Fibroblast of skin of abdomen (primary cell): ENCODE measurements at regions not wholly inside any gene's neighbourhood (a gene's known extent, or its start where the extent isn't known, plus 50 kb on each side); places are given as distances from the start of the nearest gene placed in this dataset.

Experiments used
- DNase-seq: peaks from one replicate; pipeline ENCODE4 v3.0.0-alpha.2; 2013

DNA sequence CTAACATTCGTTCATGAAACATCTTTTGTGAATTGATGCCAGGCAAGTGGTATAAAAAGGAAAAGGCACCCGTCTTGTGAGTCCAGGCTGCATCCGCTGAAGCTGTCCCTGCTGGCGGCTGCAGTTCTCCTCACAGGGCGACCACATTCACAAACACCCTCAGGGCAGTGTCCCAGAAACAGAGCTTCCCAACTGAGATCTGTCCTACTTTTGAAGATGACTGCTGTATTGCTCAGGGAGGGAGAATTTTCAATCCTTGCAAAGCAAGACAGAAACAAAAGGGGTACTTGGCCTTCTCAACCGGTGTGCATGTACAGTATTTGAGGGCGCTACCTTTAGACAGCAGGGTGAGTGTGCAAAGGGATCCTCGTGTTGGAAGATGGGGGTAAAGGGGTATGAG, 316.1 kb downstream of the GADD45G start:
- DNase-seq, result no peak

DNA sequence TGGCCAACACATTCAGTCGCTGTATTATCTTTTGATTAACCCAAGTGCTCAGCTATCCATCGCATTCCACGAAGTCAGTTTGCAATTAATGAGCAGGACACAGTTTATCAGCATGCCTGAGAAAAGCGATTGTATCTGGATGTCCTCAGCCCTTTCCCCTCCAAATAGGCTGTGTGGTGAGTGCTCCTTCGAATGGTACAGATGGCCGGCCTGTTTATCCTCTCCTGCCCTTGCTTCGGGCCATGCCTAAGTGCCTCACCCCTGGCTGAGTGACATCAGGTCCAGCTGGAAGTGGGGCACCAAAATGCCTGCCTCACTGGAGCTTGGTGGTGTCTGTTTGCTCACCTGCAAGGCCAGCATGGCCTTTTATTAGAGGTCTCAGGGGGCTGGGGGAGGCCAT, 317.3 kb downstream of the GADD45G start:
- DNase-seq, result no peak

DNA sequence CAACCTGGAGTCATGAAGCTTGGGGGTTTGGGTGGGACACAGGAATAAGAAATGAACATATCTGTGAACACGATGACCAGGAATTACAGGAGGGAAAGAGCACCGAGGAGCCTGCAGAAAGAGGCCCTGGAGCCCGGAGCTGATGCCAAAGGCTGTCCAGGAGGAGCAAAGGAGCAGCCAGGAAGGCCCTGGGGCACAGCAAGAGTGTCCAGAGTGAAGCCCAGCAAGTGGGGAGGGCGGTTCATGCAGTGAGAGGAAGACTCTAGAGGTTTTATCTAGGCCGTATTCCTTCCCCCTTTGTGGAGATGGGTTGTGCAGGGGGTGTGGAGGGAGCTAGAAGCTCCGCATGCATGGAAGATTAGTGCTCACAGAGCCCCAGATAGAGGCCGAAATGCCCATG, 318.4 kb downstream of the GADD45G start:
- DNase-seq, result no peak

DNA sequence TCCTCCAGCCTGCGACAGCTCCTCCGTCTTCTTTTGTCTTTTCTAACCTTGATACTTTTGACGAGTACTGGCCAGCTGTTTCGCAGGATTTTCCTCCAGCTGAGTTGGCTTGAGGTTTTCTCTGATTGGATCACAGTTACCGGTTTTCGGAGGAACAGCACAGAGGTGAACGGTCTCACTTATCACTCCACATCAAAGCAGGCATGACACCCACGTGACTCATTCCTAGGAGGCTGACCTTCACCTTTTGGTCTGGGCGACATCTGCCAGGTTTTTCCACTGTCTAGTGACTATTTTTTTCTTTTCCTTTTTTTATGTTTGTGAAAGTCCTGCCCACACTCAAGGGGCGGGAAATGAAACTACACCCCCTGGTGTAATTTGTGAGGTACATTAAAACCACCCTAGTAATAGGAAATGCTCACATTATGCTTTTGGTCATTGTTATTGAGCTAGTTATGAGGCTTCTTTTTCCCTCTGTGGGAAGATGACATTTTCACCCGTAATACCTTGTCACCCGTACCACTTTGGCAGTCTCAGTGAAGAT, 319.2 kb downstream of the GADD45G start:
- no peak for DNase-seq

DNA sequence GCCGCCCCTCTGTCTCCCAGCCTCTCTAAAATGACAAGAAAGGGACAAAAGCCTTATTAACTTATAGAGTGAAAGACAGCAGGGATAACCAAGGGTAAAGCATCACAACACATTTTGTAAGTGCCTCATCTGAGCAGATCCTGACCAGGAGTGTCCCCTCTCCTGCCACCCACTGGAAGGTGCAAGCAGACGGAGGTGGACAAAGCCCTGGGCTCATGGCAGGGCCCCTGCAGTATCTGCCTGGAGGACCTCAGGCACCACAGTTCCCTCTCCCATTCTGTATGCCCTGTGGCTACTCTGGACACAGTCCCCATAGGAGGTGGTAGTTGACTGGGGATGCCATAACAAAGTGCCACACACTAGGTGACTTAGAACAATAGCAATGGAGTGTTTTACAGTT, 319.8 kb downstream of the GADD45G start:
- DNase-seq, result no peak

DNA sequence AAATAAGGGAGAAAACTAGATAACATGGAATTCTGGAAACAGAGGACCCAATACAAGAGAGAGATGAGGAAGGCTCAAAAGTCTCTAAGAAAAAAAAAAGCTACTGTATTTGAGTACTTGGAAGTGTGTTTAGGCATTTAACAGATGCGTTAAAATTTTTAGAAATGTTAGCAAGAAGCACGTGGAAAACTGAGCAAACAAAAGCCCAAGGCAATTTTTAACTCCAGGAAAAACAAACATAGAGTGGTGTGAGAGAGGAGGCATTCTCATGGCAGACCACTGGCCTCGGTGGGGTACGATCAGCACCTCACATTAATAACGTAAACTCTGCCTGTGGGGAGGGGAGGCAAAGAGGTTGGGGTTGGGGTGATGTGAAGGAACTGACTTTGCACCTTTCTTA, 321.4 kb downstream of the GADD45G start:
- no peak for DNase-seq

DNA sequence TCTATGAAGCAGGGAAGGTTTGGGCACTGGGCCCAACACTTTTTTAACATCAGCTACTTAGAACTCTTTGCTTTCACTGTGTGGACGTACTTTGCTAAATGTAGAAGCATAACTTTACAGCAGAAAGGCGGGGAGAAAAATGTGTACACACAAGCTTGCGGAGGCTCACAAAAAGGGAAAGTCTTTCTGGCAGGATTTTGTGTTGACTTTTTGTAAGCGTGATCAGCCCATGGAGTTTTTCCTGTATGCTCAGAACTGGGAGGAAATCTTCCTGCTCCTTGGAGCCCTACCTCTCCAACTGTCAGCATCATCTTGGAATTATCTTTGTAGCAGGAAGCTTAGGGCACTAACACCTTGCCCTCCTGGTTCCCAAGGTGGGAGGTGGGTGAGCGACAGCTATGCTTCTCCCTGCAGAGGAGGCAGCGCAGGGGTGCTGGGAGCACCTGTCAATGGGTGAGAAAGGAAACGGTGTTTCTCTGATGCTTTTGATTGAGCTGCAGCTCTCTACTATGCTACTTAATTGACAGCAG, 321.9 kb downstream of the GADD45G start:
- DNase-seq, result no peak

DNA sequence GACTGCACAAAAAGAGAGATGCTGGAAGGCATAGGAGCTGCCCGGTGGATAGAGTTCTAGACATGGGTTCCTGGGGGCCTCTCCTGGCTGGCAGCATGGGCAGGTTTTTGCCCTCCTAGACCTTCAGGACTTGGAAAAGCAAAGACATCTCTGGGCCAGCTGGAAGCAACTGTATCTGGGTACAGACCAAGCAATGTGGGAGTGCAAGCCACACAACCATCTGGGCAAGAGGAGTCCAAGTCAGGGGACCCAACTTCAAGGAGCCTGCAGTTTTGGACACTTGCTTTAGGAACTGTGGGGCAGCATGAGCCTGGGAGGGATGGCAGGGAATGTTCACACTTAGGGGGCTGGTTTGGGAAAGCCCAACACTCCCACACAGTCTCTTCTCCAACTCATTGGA, 323.3 kb downstream of the GADD45G start:
- DNase-seq, result no peak

DNA sequence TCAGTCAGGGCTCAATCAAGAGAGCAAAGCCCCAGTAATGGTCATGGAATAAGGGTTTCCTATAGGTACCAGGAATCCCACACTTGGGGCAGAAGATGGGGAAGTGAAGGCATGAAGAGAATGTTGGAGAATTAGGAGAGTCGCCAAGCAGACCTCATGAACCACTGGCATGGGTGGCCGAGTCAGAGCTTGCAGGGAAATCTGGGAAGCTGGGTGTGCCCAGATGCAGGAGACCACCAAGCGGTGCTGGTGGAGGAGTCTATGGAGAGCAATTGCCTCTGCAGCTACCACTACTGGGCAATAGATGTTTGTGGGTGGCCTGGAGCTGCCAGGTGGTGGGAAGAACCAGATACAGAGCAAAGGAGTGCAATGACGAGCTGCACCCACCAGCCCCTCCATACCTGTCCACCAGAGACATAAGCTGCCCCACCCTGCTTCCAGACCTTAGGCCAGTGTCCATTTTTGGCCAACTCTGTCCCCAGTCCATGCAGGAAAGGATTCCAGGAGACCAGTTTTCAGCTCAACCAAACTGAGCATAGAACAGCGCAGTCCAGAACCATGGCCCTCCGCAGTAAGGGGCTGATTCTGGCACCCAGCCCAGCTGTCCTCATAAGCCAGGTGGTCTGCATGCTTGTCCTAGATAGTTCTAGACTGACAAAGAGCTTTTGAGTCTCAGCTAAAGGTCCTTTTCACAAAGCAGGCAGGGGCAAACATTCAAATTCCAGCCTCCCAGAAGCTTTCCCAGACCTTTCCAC, 323.9 kb downstream of the GADD45G start:
- no peak for DNase-seq

DNA sequence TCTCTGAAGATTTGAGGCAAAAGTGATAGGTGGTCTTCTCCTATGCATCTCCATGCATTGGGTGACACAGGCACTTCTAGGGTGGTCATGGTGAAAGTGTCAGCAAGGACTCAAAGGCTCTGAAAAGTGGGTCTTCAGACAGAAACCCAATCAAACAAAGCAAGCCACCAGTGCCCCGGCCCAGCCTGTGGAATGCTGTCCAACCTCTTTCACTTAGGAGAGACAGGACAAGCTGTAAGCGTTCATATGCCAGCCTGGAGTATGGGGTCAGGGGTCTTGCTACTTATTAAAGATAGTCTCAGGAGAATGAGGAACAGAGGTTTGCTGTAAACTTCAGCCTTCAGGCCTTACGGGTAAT, 324.5 kb downstream of the GADD45G start:
- DNase-seq, result no peak

DNA sequence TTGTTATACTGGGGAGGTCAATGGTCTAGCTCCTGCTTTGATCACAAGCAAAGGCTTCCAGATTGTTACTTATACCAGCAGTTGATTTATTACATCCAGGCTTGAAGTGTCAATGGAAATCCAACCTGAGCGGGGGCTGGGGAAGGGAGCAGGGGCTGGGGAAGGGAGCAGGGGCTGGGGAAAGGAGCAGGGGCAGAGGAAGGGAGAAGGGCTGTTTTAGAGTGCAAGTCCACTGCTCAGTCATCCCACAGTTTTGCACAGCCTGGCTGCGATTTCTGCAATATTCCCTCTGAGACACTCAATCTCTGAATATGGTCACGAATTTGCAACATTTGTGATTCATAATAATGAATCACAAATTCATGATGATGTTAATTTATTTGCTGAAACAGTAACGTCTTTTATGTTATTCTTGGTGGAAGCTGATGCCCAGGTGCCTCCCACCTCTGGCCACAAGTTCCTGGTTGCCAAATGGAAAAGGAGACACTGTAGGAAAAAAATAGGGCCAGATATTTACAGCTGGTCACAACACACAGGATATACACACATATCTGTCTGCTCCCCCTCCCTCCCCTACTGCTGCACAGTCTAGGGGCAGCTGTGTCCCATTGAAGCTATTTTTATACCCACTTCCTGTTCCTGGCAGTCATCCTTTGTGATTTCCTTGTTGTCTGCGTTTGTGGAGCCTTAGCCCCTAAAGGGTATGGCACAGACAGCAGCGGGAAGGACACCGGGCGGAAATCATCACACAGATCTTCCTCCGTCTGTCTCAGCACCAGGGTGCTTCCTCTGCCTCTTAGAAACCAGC, 325.1 kb downstream of the GADD45G start:
- DNase-seq, result peak; percentile 69

DNA sequence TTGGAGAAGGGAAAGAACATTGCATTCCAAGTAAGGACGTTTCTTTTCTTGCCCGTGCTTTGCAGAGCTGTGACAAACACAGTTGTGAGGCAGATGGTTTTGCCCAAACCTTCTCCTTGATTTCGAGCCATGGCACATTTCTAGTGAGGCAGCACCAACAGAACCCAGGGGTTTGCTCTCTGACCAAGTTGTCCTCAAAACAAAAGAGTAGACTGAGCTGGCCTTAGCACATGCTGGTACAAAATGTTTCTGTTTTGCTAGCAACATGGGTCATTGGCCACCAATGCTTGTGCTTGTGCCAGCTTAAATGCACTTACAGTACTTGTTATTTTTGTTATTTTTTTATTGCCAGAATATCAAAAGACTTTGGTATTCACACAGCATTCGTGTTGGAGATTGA, 328.8 kb downstream of the GADD45G start:
- no peak for DNase-seq

DNA sequence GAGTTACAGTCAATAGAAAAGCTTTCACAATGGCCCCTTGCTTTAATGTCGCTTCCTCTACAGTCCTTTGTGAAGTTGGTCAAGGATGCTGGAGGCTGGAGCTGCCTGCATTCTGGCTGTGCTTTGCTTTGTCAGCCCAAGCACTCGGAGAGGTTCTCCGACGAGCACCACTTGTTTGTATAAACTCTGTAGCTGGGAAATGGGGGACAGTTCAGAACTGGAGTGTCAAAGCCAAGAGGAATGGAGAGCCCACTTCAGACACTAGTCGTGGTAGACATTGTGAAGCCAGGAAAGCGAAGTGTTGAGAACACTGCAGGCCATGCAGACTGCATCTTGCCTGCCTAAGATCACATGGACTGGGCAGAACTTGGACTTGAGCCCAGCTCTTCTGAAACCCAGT, 330.3 kb downstream of the GADD45G start:
- no peak for DNase-seq

DNA sequence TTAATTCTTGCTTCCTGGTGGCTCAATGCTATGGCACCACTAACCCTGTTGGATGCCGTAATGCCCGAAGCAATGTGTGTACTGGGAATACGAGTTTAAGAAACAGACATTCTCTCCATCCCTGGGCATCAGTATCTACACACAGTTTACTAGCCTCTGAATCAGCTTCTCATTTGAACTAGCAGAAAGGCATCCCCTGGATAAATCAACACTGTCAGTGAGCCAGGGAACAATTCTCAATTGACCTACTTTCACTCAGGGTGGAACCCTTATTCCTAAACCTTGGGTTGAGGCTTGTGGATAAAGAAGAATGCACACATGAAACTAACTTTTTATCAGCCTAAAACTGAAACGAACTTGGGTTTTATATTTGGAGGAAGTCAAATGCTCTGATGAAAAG, 331.0 kb downstream of the GADD45G start:
- no peak for DNase-seq

DNA sequence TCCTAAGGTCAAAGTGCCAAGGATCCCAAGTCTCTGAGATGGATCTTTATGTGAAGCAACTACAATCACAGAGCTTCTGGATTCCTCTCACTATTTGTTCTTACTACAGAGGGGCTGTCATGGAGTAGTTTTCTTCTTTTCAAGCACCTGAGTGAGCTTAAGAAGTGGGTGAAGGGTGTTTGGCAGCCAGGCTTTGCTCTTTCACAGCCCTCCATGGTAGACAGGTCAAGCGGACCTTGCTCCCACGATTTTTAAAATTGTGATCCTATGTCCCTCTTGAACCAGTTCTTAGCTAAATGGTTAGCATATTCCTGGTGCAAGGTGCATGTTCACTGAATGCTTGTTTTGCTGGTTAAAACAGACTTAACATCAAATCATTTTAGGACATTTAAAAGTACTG, 332.2 kb downstream of the GADD45G start:
- no peak for DNase-seq

DNA sequence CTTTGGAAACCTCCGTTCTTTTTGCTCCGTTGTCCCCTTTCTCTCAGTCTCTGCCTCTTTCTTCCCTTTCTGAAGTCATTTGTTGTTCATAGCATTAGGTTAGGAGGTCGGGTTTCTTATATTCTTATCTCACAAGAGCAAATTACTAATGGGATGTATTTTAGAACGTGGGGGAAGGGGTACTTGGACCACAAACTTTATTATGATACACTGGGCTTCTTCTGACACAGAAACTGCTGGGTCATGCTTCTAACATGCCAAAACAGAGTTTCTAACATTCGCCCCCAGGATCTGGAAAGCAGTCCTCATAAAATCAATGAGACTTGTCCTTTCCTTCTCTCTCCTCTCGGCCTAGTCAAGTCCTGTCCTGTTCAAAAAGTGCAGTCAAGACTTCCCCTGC, 334.4 kb downstream of the GADD45G start:
- DNase-seq, result no peak

DNA sequence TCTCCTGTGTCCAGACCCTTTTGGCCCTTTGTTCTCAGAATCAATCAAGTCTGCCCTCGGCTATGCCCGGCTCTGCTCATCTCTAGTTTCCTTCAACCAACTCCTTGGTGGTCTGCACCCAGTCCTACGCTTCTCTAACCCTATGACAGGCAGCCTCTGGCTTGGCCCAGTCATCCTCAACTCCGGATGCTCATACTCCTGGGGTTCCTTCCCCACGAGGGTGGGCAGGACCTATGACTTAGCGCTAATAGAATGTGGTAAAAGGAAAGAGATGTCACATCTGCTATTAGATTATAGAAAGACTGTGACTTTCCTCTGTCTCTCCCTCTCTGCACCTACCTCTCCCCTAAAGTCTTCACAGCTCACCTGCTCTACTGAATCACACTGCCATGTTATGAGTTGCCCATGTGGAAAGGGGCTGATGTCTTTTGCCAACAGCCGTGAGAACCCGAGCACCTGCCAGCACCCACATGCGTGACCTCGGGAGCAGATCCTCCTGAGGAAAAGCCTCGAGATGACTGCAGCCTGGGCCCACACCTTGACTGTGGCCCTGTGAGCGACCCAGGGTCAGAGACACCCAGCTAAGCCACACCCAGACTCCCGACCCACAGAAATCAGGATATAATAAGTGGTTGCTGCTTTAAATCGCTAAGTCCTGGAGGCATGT, 334.9 kb downstream of the GADD45G start:
- no peak for DNase-seq

DNA sequence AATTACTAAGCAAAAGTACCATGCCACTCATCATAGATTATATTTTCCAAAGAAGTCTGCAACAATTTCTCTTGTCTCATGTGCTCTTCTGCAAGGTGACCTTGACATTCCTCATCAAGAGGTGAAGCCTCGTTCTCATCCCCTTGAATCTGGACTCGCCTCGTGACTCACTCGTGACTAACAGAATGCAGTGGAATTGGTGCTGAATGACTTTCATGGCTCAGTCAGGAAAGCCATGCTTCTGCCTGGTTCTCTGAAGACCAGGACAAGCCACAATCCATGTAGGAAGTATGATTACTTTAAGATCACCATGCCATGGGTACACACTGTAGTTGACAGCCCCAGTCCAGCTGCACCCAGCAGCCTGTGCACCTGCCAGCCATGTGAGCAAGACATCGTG, 335.8 kb downstream of the GADD45G start:
- DNase-seq, result peak; percentile 54

DNA sequence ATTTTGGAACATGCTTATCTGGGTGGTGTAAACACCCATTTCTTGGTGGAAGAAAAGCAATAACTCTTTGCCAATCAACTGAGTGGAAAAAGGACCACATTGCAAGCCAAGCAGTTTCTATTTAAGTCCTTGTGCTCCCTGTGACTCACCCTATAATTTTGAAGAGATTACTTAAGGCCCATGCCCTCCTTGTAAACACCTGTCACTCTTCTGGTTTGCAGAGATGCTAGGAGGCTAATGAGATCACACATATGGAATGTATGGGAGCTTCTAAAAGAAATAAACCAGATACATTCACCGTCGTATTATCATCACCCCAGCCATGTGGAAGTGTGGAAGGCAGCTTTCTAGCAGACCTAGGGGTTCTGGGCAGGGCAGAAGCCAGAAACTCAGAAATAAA, 337.1 kb downstream of the GADD45G start:
- DNase-seq, result peak; percentile 91

DNA sequence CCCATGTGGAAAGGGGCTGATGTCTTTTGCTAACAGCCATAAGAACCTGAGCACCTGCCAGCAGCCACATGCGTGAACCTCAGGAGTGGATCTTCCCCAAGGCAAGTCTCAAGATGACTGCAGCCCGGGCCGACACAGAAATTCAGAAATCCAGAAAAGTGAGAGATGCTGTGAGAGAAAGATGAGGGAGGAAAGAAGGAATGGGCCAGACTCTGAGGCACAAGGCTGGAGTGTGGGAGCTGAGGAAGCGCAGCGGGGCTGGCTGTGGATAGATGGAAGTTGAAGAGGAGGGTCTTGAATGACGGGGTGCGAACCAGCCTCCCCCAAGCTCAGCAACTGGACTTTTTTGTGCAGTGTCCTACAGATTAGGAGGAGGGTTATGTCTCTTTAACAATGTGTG, 337.8 kb downstream of the GADD45G start:
- no peak for DNase-seq

DNA sequence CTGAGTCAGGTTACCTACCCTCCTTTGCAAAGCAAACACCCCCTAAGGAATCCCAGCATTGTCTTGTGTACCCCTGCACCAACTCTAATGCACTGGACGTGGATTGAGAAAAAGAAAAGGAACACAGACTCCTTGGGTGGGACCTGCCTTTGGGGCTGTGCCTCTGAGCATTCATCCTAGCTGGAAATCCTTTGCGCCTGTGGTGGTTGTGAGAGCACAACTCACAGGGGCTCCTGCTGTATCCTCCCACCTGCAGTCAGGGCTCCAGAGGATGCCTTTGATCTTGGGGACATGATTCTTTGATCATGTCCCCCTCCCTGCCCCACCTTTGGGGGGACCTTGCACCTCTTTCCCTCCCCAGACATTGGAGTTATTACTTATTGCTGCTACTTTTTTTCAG, 338.5 kb downstream of the GADD45G start:
- DNase-seq, result no peak

DNA sequence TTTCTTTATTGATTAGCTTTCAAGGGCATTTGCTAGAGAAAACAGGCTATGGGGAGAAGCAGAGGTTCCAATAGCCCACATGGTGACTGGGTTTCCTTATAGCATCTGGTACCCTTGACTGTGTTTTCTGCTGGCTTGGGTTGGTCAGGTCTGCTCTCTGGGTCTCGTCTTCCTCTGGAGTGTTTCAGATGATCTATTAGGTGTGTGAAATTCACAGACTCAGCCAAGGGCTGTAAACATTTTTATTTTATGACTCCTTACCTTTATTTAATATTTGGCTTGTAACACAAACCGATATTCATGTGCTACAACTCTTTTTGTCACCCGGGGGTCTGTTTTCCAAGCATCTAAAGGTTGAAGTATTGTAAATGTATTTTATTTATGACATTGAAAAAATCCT, 338.9 kb downstream of the GADD45G start:
- no peak for DNase-seq

DNA sequence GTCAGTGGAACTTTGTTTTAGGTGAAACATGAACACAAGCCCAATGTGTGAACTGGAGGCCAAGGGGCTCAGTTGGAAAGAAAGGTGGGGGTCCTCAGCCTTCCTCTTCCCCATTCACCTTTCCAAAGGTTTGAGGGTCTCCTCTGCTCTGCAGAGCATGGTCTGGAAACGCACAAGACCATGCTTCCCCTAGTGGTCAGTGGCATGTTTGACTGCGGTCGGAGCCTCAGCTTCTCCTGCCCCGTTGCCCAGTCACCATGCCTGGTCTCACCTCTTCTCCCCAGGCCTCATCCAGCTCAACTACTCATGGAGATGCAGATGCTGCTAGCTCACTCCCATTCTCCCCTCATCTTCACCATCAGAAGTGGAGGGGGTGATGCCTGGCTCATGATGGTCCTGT, 340.3 kb downstream of the GADD45G start:
- no peak for DNase-seq
